Stimulated activated naive CD4-positive, alpha-beta T cell treated with Interleukin-2 at 50 U/mL for 16 hours (primary cell): ENCODE measurements at regions not wholly inside any gene's neighbourhood (a gene's known extent, or its start where the extent isn't known, plus 50 kb on each side); places are given as distances from the start of the nearest gene placed in this dataset.

Experiments used
- DNase-seq: peaks from one replicate; lab custom pipeline; 2025; lab: John Stamatoyannopoulos, UW

- peak; percentile 39 for DNase-seq
These were observed 100.9 kb upstream of the TNRC6C start for GRCh38 chr17:77857613-77858012.

- DNase-seq: no peak
These were observed 100.0 kb upstream of the TNRC6C start for GRCh38 chr17:77858291-77859034.

- no peak for DNase-seq
These were observed 99.3 kb upstream of the TNRC6C start for GRCh38 chr17:77859035-77859810.

- no peak for DNase-seq
These were observed 97.3 kb upstream of the TNRC6C start for GRCh38 chr17:77861133-77861695.

GRCh38 chr17:77861981-77862645 lies 96.4 kb upstream of the TNRC6C start:
- no peak for DNase-seq

GRCh38 chr17:77862890-77863813 lies 95.4 kb upstream of the TNRC6C start:
- no peak for DNase-seq

GRCh38 chr17:77863814-77864161 lies 94.7 kb upstream of the TNRC6C start:
- no peak for DNase-seq

GRCh38 chr17:77864234-77865111 lies 94.0 kb upstream of the TNRC6C start:
- DNase-seq: no peak

- DNase-seq: no peak
These were observed 93.3 kb upstream of the TNRC6C start for GRCh38 chr17:77865112-77865611.

- DNase-seq: no peak
These were observed 92.8 kb upstream of the TNRC6C start for GRCh38 chr17:77865716-77866115.

- DNase-seq: no peak
These were observed 91.2 kb upstream of the TNRC6C start for GRCh38 chr17:77867308-77867781.

GRCh38 chr17:77867976-77868713 lies 90.4 kb upstream of the TNRC6C start:
- no peak for DNase-seq

GRCh38 chr17:77869041-77869599 lies 89.4 kb upstream of the TNRC6C start:
- DNase-seq: no peak

- no peak for DNase-seq
These were observed 88.8 kb upstream of the TNRC6C start for GRCh38 chr17:77869665-77870132.

GRCh38 chr17:77872199-77872598 lies 86.3 kb upstream of the TNRC6C start:
- no peak for DNase-seq

- no peak for DNase-seq
These were observed 85.6 kb upstream of the TNRC6C start for GRCh38 chr17:77872714-77873499.

- no peak for DNase-seq
These were observed 84.8 kb upstream of the TNRC6C start for GRCh38 chr17:77873500-77874302.
